ENCODE measurements at regions not wholly inside any gene's neighbourhood (a gene's known extent, or its start where the extent isn't known, plus 50 kb on each side); places are given as distances from the start of the nearest gene placed in this dataset.

DNA sequence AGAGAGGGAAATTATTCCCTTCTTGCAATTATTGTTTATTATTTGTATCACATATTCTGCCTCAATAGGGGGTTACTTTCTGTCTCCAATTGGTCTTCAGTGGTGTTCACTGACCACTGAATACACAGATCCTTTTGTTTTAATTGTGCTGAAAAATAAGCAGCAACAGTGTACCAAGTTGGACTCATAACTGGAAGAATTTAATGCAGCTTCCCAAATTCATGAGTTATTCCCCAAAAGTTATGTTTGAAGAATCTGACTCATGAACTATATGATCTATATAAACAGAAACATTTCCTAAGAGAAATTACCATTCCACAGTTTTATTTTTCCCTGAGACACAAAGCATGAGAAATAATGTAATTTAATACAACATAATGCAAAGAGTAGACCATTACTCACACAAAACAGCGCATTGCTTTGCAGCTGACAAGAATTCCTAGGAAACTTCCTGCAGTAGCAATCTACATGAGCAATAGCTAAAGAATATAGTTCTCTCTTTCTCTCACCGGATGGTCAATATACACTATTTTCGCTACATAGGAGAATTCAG, 479.2 kb downstream of the HTR7 start:
- DNase-seq (ENCODE audit: low spot score) (no peak), FAIRE-seq (no peak), ATAC-seq (no peak)
- no TSS peak for BruUV-seq (replicated peaks)
- intact Hi-C loops (cut with micrococcal nuclease; ENCODE audit: unreplicated experiment) (no loop called here), in situ Hi-C loops (cut with HindIII; ENCODE audit: extremely low pct_ligation_motif_present, low pct_unique_long_range_greater_than_20kb) (no loop called here)
- POLR2A ChIA-PET, result no interaction called here
- no peak overlapping the region for H3K4me2 ChIP-seq (ENCODE audit: low read depth, low read length)
- H3K4me1 ChIP-seq (ENCODE audit: insufficient read depth, low read length), result no peaks in the 10 kb centered on the region
- WGBS (ENCODE audit: low lambda C conversion rate), result 37% methylated on average over 3 of the region's 3 CpGs
- no peaks in the 10 kb centered on the region for H3K27me3 ChIP-seq (ENCODE audit: control insufficient read depth in 1 of 2, insufficient read depth in 2 of 2, low read length in 2 of 2)
- no peaks in the 10 kb centered on the region for H3K9me3 ChIP-seq (ENCODE audit: low read length)
- TF ChIP-seq ATF3 (CRISPR knock-in tag; IDR thresholded peaks at IDR 0.05) (no peak), TBX2 (CRISPR knock-in tag; IDR thresholded peaks at IDR 0.05; ENCODE audit: borderline replicate concordance) (no peak), PPARG (CRISPR knock-in tag; conservative IDR thresholded peaks at IDR 0.05) (no peak), MYC (CRISPR knock-in tag; IDR thresholded peaks at IDR 0.05; ENCODE audit: borderline replicate concordance) (no peak), NR2F1 (CRISPR knock-in tag; IDR thresholded peaks at IDR 0.05) (no peak), TRIM22 (IDR thresholded peaks at IDR 0.05) (no peak), ERF (CRISPR knock-in tag; IDR thresholded peaks at IDR 0.05) (no peak)
- no peaks in the 10 kb centered on the region for H3K36me3 ChIP-seq (replicated peaks in 1 of 2; ENCODE audit: control insufficient read depth in 1 of 2, insufficient read depth in 2 of 2, low read length in 2 of 2)
- CTCF ChIA-PET (ENCODE audit: low intra/inter-chr PET ratio, low total read pairs), result no interaction called here
- H2AFZ ChIP-seq (ENCODE audit: low read length), result no peak overlapping the region
- H4K20me1 ChIP-seq (ENCODE audit: insufficient read depth, low read length), result no peaks in the 10 kb centered on the region
- no peak overlapping the region for H3K27ac ChIP-seq (ENCODE audit: extremely low read length, insufficient read depth, low read length)
- H3K4me3 ChIP-seq (replicated peaks in 1 of 3; ENCODE audit: insufficient read depth in 1 of 3, low read depth in 2 of 3, low read length in 3 of 3), result no peak overlapping the region
- no peaks in the 10 kb centered on the region for H3K79me2 ChIP-seq (ENCODE audit: insufficient read depth, low read length)
- no peak overlapping the region for H3K9ac ChIP-seq (ENCODE audit: insufficient read depth, low read depth, low read length)

DNA sequence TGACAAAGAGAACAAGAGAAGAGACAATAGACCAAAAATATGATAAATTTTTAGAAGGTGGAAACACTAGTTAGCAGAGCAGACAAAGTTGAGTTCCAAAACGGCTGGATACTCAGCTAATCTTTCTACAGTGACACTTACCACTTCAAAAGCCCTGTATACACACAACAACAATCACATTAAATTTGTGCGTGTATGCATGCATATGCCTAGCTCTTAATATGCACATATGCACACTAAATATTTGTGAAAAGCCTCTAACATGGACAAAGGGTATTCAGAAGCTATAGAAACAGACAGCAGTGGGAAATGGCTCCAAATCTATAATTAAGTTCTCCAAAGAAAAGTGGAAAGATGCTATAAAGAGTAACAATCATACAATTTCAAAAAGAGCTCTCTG, 476.4 kb downstream of the HTR7 start:
- DNase-seq (ENCODE audit: low spot score) (no peak), ATAC-seq (no peak), FAIRE-seq (no peak)
- WGBS (ENCODE audit: low lambda C conversion rate), result 20% methylated on average over 2 of the region's 2 CpGs
- no peaks in the 10 kb centered on the region for H4K20me1 ChIP-seq (ENCODE audit: insufficient read depth, low read length)
- no peaks in the 10 kb centered on the region for H3K27me3 ChIP-seq (ENCODE audit: control insufficient read depth in 1 of 2, insufficient read depth in 2 of 2, low read length in 2 of 2)
- H3K9ac ChIP-seq (ENCODE audit: insufficient read depth, low read depth, low read length), result no peak overlapping the region
- ChIA-PET POLR2A (no interaction called here), CTCF (ENCODE audit: low intra/inter-chr PET ratio, low total read pairs) (no interaction called here)
- H3K4me1 ChIP-seq (ENCODE audit: insufficient read depth, low read length), result no peaks in the 10 kb centered on the region
- H3K4me2 ChIP-seq (ENCODE audit: low read depth, low read length), result no peak overlapping the region
- TF ChIP-seq, protein P1, sequence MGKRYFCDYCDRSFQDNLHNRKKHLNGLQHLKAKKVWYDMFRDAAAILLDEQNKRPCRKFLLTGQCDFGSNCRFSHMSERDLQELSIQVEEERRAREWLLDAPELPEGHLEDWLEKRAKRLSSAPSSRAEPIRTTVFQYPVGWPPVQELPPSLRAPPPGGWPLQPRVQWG (CRISPR knock-in tag; IDR thresholded peaks at IDR 0.05; ENCODE audit: borderline replicate concordance, low read depth), result no peak
- no peaks in the 10 kb centered on the region for H3K79me2 ChIP-seq (ENCODE audit: insufficient read depth, low read length)
- BruUV-seq (replicated peaks), result no TSS peak
- intact Hi-C loops (cut with micrococcal nuclease; ENCODE audit: unreplicated experiment) (no loop called here), in situ Hi-C loops (cut with HindIII; ENCODE audit: extremely low pct_ligation_motif_present, low pct_unique_long_range_greater_than_20kb) (no loop called here)
- no peak overlapping the region for H3K27ac ChIP-seq (ENCODE audit: extremely low read length, insufficient read depth, low read length)
- H3K36me3 ChIP-seq (replicated peaks in 1 of 2; ENCODE audit: control insufficient read depth in 1 of 2, insufficient read depth in 2 of 2, low read length in 2 of 2), result no peaks in the 10 kb centered on the region
- no peaks in the 10 kb centered on the region for H3K9me3 ChIP-seq (ENCODE audit: low read length)
- no peak overlapping the region for H2AFZ ChIP-seq (ENCODE audit: low read length)
- H3K4me3 ChIP-seq (replicated peaks in 1 of 3; ENCODE audit: insufficient read depth in 1 of 3, low read depth in 2 of 3, low read length in 3 of 3), result no peak overlapping the region

All from HepG2 (cell line).